GM21447 (cell line): ENCODE measurements at regions not wholly inside any gene's neighbourhood (a gene's known extent, or its start where the extent isn't known, plus 50 kb on each side); places are given as distances from the start of the nearest gene placed in this dataset.

Experiments used
- ATAC-seq: cut with Tn5 transposase; IDR thresholded peaks from one replicate; pipeline ENCODE4 v1.9.1; 2021; ENCODE audit not compliant: unreplicated experiment

DNA sequence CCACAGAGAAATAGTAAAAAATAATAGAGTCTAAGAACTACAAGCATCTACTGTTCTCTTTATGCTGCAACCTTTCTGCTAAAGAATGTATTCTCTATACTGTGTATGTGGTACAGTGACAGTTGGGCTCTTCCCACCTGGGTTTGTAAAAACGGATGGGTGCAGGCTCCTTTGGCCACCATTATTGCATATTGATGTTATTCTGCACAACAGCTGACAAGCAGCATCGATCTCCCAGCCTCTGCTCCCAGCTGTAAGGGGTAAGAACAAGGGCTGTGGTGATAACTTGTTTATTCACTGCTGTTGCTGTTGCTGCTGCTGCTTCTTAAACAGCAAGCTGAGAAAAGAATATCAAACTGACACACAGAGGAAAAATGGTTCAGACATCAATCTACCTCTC lies 56.1 kb downstream of the KCNRG start:
- no peak for ATAC-seq

GRCh38 chr13:50072676-50073075 lies 57.4 kb downstream of the KCNRG start:
- no peak for ATAC-seq

GRCh38 chr13:50073340-50073739 lies 58.1 kb downstream of the KCNRG start:
- no peak for ATAC-seq

GRCh38 chr13:50074843-50075242 lies 59.6 kb downstream of the KCNRG start:
- ATAC-seq: no peak

- ATAC-seq: no peak
These were observed 60.4 kb downstream of the KCNRG start for GRCh38 chr13:50075619-50076097.

- no peak for ATAC-seq
These were observed 62.2 kb downstream of the KCNRG start for GRCh38 chr13:50077431-50077830.

DNA sequence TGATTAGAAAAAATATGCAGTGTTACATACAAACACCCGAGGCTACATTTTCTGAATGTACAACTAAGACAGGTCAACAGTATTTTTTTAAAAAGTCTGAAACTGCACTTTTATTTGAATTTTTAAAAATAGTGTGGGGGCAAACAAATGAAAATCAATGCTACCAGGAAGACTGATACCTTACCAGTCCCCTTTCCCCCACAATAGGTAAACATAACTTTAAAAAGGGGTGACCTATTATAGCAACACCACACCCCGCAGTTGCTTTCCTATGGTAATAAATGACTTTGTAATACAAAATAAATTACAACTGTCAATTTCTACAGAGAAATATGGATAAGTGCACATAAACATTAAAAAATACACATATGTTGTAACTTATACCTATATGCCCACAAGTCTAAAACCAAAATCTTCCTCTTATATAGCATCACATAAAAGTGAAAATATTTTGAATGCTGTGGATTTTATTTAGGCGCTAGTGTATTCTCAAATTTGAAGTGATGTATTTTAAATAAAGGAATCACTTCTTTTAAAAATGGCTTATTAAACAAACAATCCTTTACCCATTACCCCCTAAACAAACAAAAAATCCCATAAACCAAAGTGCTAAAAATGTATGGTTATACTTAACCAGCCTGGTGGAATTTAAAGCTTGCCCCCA lies 63.1 kb downstream of the KCNRG start:
- no peak for ATAC-seq

- no peak for ATAC-seq
These were observed 63.8 kb downstream of the KCNRG start for GRCh38 chr13:50078895-50079654.

DNA sequence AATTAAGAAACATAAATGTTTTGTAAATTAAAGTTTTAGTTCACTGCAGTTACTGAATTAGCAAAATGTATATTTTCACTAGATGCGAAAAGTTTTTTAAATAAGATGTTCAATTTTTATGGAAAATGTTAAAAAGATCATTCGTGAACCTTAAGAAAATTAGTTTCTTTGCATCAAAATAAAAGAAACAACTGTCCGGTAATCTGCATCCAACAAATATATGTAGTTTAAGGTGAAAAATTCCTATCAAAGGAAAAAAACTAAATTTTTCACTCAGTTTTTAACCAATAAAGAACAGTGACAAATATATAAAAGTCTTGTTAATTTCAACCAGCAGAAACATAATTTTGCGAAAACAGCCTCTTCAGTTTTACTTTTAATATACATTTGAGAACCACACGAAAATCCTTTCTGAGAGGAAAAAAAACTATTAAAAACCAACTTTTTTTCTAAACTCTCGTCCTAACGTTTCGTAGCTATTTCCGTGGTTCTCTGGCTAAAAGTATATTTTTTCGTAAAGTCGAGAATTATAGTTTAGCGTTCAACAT lies 64.5 kb downstream of the KCNRG start:
- ATAC-seq: no peak

- no peak for ATAC-seq
These were observed 65.1 kb downstream of the KCNRG start for GRCh38 chr13:50080203-50080910.

DNA sequence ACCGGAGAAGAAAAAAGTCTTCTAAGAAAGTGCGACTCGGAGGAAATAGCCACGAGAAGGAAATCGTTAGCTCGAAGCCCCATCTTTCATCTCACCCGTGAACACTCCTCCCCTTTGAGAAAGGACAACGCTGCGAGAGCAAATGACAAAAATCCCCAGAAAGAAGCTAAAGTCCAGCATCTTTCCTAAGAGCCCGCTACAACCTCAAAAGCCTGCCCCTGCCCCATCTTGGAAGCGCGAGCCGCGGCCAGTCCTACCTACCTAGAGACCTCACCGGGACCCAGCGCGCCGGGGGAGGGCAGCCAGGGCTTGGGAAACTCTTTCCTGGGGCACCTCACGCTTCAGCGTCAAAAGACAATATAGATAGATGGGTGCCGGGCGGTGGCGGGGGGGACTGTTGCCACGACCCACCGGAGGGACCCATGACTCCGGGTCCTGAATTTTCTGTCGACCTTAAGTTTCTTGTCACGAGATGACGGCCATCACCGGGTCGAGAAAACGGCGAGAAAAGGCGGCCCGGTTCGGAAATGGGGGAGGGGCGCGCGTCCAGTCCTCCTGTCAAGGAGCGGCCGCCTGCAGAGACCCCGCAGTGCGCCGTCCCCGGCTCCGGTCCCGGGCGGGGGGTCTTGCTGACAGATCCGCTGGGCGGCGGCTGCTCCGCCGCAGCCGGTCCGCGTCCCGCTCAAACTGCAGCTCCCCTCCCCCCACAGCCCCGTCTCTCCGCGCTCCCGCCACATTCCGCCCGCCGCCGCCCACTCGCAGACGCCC lies 65.9 kb downstream of the KCNRG start:
- ATAC-seq: peak; percentile 3

GRCh38 chr13:50081679-50082425 lies 66.6 kb downstream of the KCNRG start:
- ATAC-seq: peak; percentile 63

- ATAC-seq: peak; percentile 60
These were observed 67.4 kb downstream of the KCNRG start for GRCh38 chr13:50082426-50083281.

GRCh38 chr13:50085063-50085462 lies 69.8 kb downstream of the KCNRG start:
- ATAC-seq: no peak

DNA sequence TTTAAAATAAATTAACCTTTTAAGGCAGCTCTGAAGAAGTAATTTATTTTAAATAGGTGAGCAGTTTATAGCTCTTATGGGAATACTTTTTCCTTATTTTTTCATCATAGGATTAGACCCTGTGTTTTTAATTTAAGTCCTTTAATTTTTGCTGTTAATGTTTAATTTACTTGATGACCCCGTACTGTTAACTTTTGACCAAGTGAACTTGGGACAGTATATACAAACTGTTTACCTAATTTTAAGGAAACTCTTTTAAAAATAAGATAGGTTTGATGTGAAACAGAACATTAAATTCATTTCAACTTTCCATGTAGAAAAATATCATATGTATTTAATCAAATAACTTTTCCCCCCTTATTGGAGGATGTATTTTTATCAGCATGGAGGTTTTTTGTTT lies 74.4 kb downstream of the KCNRG start:
- no peak for ATAC-seq

GRCh38 chr13:50090211-50090610 lies 75.0 kb downstream of the KCNRG start:
- no peak for ATAC-seq

GRCh38 chr13:50094615-50095293 lies 79.5 kb downstream of the KCNRG start:
- no peak for ATAC-seq

DNA sequence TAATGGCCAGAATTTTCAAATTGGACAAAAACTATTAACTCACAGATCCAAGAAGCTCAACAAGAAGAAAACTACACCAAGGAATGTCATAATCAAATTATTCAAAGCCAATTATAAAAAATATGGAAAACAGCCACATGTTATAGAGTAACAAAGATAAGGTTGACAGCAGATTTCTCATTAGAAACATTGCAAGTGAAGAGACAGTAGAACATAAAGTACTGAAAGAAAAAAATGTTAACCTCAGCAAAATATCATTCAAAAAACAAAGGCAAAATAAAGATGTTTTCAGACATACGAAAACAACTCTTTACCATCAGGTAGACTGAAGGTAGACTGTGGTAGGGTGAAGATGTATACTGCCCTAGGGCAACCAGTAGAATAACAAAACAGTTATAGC lies 83.4 kb downstream of the KCNRG start:
- no peak for ATAC-seq

DNA sequence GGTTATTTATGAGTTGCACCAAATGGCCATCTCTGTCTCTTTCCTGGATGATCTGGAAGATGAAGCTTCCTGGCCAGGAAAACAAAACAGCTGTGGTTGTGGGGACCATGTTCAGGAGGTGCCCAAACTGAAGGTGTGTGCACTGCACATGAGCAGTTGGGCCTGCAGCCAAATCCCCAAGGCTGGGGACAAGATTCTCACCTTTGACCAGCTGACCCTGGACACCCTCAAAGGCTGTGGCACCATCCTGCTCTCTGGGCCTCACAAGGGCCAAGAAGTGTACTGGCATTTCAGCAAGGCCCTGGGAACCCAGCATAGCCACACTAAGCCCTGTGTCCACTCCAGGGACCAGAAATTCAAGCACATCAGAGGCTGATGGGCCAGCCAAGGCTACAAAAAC lies 84.2 kb downstream of the KCNRG start:
- ATAC-seq: no peak
